Panc1 (cell line): ENCODE measurements at regions not wholly inside any gene's neighbourhood (a gene's known extent, or its start where the extent isn't known, plus 50 kb on each side); places are given as distances from the start of the nearest gene placed in this dataset.

Experiments used
- ATAC-seq: fragments of 200-7000 bp; cut with Tn5 transposase; 2 replicates; pipeline ENCODE4 v1.9.1; 2020; ENCODE audit warnings: mild to moderate bottlenecking, moderate library complexity
- BruUV-seq: library from RNA; stranded (reverse); fragments of 400-500 nt; replicated peaks from 2 replicates; lab custom pipeline; 2021; lab: Mats Ljungman, UMichigan
- CTCF ChIA-PET: fragments of 300-600 bp; sonication (Branson Sonifier 250); formaldehyde crosslinking; loops from one replicate; lab custom pipeline; 2022; ENCODE audit warnings: antibody characterized with exemption; lab: Charles Lee
- POLR2A ChIA-PET: fragments of 300-600 bp; sonication (Branson Sonifier 250); formaldehyde crosslinking; loops from one replicate; lab custom pipeline; 2022; ENCODE audit warnings: antibody characterized with exemption; lab: Charles Lee
- DNase-seq: peaks from one replicate; pipeline ENCODE4 v3.0.0-alpha.2; 2010; ENCODE audit warnings: low read depth, low spot score
- H3K27ac ChIP-seq: 2 replicates; pipeline ENCODE4 v1.5.1; 2011; ENCODE audit warnings: mild to moderate bottlenecking, low read length, inconsistent platforms
- H3K27me3 ChIP-seq: fragments of 200-500 bp; sonication (Bioruptor generic); 2 replicates; pipeline ENCODE4 v1.6.0; 2014; ENCODE audit warnings: low read length, inconsistent platforms; ENCODE audit not compliant: control insufficient read depth, insufficient read depth
- H3K36me3 ChIP-seq: fragments of 200-500 bp; sonication (Bioruptor generic); 2 replicates; pipeline ENCODE4 v1.5.1; 2014; ENCODE audit warnings: inconsistent platforms, mild to moderate bottlenecking, low read length, moderate library complexity; ENCODE audit not compliant: control insufficient read depth, insufficient read depth
- H3K4me1 ChIP-seq: 2 replicates; pipeline ENCODE4 v1.5.1; 2011; ENCODE audit warnings: inconsistent platforms, mild to moderate bottlenecking, low read length, moderate library complexity; ENCODE audit not compliant: control insufficient read depth, insufficient read depth
- H3K4me3 ChIP-seq, 2 experiments: 2 replicates each; pipeline ENCODE4 v1.5.1; 2011 to 2012; ENCODE audit warnings: low read depth in 2 of 2, low read length in 2 of 2, mild to moderate bottlenecking in 2 of 2, inconsistent platforms in 1 of 2, moderate library complexity in 1 of 2
- H3K9me3 ChIP-seq: fragments of 200-500 bp; sonication (Bioruptor generic); 2 replicates; pipeline ENCODE4 v1.5.1; 2014; ENCODE audit warnings: low read depth, mild to moderate bottlenecking, inconsistent platforms, low read length, moderate library complexity; ENCODE audit not compliant: control insufficient read depth, insufficient read depth
- CTCF ChIP-seq: fragments of 450-650 bp; IDR thresholded peaks from 2 replicates; pipeline ENCODE4 v1.5.1; 2017; ENCODE audit warnings: mild to moderate bottlenecking
- POLR2AphosphoS5 ChIP-seq: IDR thresholded peaks from 2 replicates; pipeline ENCODE4 v1.6.1; 2012; ENCODE audit warnings: mild to moderate bottlenecking, low read depth, low read length, moderate library complexity
- SIN3A ChIP-seq: IDR thresholded peaks from 2 replicates; pipeline ENCODE4 v1.6.1; 2012; ENCODE audit warnings: low read depth, mild to moderate bottlenecking, low read length, moderate library complexity, borderline replicate concordance; ENCODE audit not compliant: insufficient read depth
- TCF7L2 ChIP-seq: IDR thresholded peaks from 2 replicates; pipeline ENCODE4 v1.6.1; 2011; ENCODE audit warnings: mild to moderate bottlenecking, low read depth, low read length, inconsistent platforms
- in situ Hi-C: cut with HindIII; loops from 2 replicates; pipeline ENCODE4 v1.10.0; 2016; ENCODE audit warnings: low sequenced_read_pairs, low pct_unique_long_range_greater_than_20kb
- intact Hi-C: fragments of 100-400 bp; cut with micrococcal nuclease; formaldehyde crosslinking; loops from one replicate; pipeline ENCODE4 v1.10.0; 2022; ENCODE audit not compliant: unreplicated experiment
- TF ChIP-seq, protein P1 (sequence below), 2 experiments: IDR thresholded peaks; 2 replicates each; pipeline ENCODE4 v1.6.1; 2011 to 2012; ENCODE audit warnings: low read depth in 2 of 2, control low read depth in 1 of 2, low read length in 1 of 2, mild to moderate bottlenecking in 1 of 2, moderate library complexity in 1 of 2; ENCODE audit not compliant: insufficient read depth in 1 of 2

DNA sequence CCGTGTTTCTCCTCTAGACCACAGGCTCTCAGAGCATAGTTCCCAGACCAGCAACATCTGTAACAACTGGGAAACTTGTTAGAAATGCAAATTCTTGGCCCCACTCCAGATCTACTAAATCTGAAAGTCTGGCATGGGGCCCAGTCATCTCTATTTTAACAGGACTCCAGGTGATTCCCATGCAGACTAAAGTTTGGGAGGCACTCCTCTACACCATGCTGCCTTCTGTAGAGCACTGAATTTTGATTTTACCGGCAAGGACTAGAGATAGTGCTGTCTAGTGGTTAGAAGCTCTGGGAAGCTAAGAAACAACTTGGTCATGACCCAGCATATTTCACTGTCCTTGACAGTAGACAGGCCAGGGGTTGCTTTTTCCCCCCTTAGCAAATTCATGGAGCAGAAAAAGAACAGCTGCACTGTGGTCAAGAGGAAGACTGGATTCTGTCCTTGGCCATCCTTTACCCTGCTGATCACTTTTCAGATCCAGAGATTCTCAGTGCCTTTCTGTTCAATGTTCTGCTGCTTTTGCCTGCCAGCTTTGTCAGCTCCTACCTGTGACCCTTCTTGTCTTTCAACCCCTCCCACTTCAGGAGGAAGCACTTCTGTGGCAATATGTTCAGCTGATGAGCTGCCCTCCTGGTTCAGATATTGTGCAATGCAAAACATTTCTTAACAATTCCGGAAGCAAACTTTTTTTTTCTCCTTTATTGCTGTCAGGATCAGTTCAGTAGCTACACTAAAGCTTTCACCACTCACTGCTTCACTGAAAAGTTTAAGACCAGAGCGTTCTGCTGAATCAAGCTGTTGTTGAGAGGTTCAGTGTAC, 133.8 kb upstream of the NUDT4 start:
- no peaks in the 10 kb centered on the region for H3K9me3 ChIP-seq
- H3K4me1 ChIP-seq = no peaks in the 10 kb centered on the region
- DNase-seq = no peak
- POLR2A ChIA-PET = no interaction called here
- intact Hi-C loops = no loop called here
- no peaks in the 10 kb centered on the region for H3K36me3 ChIP-seq
- in situ Hi-C loops = no loop called here
- no peak overlapping the region for H3K27ac ChIP-seq
- ATAC-seq = no peak
- no peak overlapping the region for H3K4me3 ChIP-seq
- BruUV-seq = no TSS peak
- H3K27me3 ChIP-seq = no peaks in the 10 kb centered on the region
- TF ChIP-seq, protein P1, sequence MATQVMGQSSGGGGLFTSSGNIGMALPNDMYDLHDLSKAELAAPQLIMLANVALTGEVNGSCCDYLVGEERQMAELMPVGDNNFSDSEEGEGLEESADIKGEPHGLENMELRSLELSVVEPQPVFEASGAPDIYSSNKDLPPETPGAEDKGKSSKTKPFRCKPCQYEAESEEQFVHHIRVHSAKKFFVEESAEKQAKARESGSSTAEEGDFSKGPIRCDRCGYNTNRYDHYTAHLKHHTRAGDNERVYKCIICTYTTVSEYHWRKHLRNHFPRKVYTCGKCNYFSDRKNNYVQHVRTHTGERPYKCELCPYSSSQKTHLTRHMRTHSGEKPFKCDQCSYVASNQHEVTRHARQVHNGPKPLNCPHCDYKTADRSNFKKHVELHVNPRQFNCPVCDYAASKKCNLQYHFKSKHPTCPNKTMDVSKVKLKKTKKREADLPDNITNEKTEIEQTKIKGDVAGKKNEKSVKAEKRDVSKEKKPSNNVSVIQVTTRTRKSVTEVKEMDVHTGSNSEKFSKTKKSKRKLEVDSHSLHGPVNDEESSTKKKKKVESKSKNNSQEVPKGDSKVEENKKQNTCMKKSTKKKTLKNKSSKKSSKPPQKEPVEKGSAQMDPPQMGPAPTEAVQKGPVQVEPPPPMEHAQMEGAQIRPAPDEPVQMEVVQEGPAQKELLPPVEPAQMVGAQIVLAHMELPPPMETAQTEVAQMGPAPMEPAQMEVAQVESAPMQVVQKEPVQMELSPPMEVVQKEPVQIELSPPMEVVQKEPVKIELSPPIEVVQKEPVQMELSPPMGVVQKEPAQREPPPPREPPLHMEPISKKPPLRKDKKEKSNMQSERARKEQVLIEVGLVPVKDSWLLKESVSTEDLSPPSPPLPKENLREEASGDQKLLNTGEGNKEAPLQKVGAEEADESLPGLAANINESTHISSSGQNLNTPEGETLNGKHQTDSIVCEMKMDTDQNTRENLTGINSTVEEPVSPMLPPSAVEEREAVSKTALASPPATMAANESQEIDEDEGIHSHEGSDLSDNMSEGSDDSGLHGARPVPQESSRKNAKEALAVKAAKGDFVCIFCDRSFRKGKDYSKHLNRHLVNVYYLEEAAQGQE (IDR thresholded peaks at IDR 0.05; ENCODE audit: insufficient read depth in 1 of 2, low read depth in 2 of 2, low read length in 1 of 2) = no peak
- TF ChIP-seq CTCF (no peak), SIN3A (no peak), POLR2AphosphoS5 (no peak), TCF7L2 (no peak)
- CTCF ChIA-PET = no interaction called here

DNA sequence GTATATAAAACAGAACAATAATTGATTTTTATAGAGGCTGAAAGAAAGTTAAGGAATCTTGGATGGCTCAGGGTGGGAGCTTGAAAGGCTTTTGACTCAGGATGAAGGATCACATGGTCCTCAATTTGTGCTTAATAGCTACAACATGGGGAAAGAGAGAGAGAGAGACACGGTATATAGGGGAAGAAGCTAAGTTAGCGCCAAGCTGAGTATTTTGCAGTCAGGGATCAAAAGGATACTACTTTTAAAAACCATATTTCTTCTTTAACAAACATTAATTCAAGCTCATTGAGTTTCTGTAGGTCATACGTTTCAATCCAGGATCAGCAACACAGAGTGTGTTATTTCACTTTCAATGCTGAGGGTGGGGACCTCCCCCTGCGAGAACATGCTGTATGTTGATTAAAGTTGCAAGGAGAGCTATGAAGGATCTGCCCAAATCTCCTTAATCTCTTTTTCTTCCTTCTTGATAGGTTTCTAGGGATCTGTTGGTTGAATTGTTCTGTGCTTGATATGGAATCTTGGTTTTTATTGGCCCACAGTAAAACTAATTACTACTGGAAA, 133.1 kb upstream of the NUDT4 start:
- BruUV-seq = no TSS peak
- Histone ChIP-seq H3K9me3 (no peaks in the 10 kb centered on the region), H3K4me1 (no peaks in the 10 kb centered on the region), H3K27ac (no peak overlapping the region), H3K4me3 (no peak overlapping the region), H3K36me3 (no peaks in the 10 kb centered on the region), H3K27me3 (no peaks in the 10 kb centered on the region)
- in situ Hi-C loops = no loop called here
- DNase-seq (no peak), ATAC-seq (no peak)
- CTCF ChIA-PET = no interaction called here
- POLR2A ChIA-PET = no interaction called here
- intact Hi-C loops = no loop called here
- TF ChIP-seq POLR2AphosphoS5 (no peak), TCF7L2 (no peak), SIN3A (no peak), CTCF (no peak)
- TF ChIP-seq, protein P1 (IDR thresholded peaks at IDR 0.05; ENCODE audit: insufficient read depth in 1 of 2, low read depth in 2 of 2, low read length in 1 of 2) = no peak
